SK-N-SH treated with all-trans-retinoic acid at 6 μM for 48 hours (cell line): ENCODE measurements at regions not wholly inside any gene's neighbourhood (a gene's known extent, or its start where the extent isn't known, plus 50 kb on each side); places are given as distances from the start of the nearest gene placed in this dataset.

ENCODE experiments used
- CSDC2 ChIP-seq: fragments of 250-450 bp; sonication (Bioruptor Pico); IDR thresholded peaks from 2 replicates; pipeline ENCODE4 v1.5.0; 2020; ENCODE audit warnings: mild to moderate bottlenecking, moderate library complexity
- RARB ChIP-seq: fragments of 250-450 bp; sonication (Bioruptor Pico); IDR thresholded peaks from 2 replicates; pipeline ENCODE4 v1.8.0; 2021; ENCODE audit warnings: mild to moderate bottlenecking, moderate library complexity
- SNAI2 ChIP-seq: fragments of 250-450 bp; sonication (Bioruptor Pico); IDR thresholded peaks from 2 replicates; pipeline ENCODE4 v1.5.0; 2020; ENCODE audit warnings: mild to moderate bottlenecking, moderate library complexity
- TOX ChIP-seq: fragments of 250-450 bp; sonication (Bioruptor Pico); IDR thresholded peaks from 2 replicates; pipeline ENCODE4 v1.8.0; 2021; ENCODE audit warnings: mild to moderate bottlenecking, moderate library complexity, borderline replicate concordance
- ZFP30 ChIP-seq: fragments of 450-650 bp; formaldehyde crosslinking; IDR thresholded peaks from 2 replicates; pipeline ENCODE4 v1.5.0; 2022; ENCODE audit warnings: mild to moderate bottlenecking, moderate library complexity
- ZNF70 ChIP-seq: fragments of 450-650 bp; formaldehyde crosslinking; IDR thresholded peaks from 2 replicates; pipeline ENCODE4 v1.5.0; 2020; ENCODE audit warnings: mild to moderate bottlenecking, moderate library complexity
- TF ChIP-seq, protein P1 (sequence below): fragments of 250-450 bp; sonication (Bioruptor Pico); IDR thresholded peaks from 2 replicates; pipeline ENCODE4 v1.8.0; 2020; ENCODE audit warnings: mild to moderate bottlenecking, moderate library complexity, borderline replicate concordance

- TF ChIP-seq TOX: no peak
- TF ChIP-seq ZFP30 (CRISPR knock-in tag): no peak
- TF ChIP-seq, protein P1, sequence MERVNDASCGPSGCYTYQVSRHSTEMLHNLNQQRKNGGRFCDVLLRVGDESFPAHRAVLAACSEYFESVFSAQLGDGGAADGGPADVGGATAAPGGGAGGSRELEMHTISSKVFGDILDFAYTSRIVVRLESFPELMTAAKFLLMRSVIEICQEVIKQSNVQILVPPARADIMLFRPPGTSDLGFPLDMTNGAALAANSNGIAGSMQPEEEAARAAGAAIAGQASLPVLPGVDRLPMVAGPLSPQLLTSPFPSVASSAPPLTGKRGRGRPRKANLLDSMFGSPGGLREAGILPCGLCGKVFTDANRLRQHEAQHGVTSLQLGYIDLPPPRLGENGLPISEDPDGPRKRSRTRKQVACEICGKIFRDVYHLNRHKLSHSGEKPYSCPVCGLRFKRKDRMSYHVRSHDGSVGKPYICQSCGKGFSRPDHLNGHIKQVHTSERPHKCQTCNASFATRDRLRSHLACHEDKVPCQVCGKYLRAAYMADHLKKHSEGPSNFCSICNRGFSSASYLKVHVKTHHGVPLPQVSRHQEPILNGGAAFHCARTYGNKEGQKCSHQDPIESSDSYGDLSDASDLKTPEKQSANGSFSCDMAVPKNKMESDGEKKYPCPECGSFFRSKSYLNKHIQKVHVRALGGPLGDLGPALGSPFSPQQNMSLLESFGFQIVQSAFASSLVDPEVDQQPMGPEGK (CRISPR knock-in tag): no peak
- TF ChIP-seq RARB (CRISPR knock-in tag): no peak
- TF ChIP-seq CSDC2: no peak
- no peak for TF ChIP-seq SNAI2 (CRISPR knock-in tag)
- TF ChIP-seq ZNF70: no peak
These were observed 204.0 kb downstream of the ARL4C start for GRCh38 chr2:234292962-234293243.
